ENCODE measurements at regions not wholly inside any gene's neighbourhood (a gene's known extent, or its start where the extent isn't known, plus 50 kb on each side); places are given as distances from the start of the nearest gene placed in this dataset.

DNA sequence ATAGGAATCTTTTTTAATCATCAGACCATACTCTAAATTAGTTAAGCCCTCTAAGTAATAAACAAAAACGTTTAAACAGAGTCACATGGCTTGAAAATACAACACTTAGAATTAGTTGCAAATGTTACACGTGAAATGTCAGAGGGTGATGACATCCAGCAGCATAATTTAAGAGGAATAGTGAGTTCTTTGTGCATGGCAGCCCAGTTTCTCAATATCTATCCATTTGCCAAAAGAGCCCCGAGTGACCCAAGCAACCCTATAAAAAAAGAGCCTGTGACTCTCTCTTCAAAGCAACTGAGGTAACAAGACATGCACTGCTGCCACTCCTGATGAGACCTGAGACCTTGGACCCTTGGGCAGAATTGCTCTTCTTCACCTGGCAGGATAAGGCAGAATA is 96.9 kb upstream of the RASA1 start:
- intact Hi-C loops (cut with micrococcal nuclease), result no loop called here
- H3K27me3 Mint-ChIP-seq, result no peaks in the 10 kb centered on the region
- ATAC-seq, result no peak
- H3K9me3 Mint-ChIP-seq, result no peaks in the 10 kb centered on the region
- H3K4me1 Mint-ChIP-seq (ENCODE audit: low read depth), result peaks cover 7% of the 10 kb centered on the region
- no peak for DNase-seq
- no peak overlapping the region for H3K27ac Mint-ChIP-seq
- ChIA-PET CTCF (interaction anchor here (1.0 kb wide), 1 partner anchor 100 kb away, joined by 3 read pairs; no protein-coding TSS in a partner anchor), POLR2A (no interaction called here)
- H3K36me3 Mint-ChIP-seq (ENCODE audit: low read depth), result no peaks in the 10 kb centered on the region
- TF ChIP-seq, protein P1, sequence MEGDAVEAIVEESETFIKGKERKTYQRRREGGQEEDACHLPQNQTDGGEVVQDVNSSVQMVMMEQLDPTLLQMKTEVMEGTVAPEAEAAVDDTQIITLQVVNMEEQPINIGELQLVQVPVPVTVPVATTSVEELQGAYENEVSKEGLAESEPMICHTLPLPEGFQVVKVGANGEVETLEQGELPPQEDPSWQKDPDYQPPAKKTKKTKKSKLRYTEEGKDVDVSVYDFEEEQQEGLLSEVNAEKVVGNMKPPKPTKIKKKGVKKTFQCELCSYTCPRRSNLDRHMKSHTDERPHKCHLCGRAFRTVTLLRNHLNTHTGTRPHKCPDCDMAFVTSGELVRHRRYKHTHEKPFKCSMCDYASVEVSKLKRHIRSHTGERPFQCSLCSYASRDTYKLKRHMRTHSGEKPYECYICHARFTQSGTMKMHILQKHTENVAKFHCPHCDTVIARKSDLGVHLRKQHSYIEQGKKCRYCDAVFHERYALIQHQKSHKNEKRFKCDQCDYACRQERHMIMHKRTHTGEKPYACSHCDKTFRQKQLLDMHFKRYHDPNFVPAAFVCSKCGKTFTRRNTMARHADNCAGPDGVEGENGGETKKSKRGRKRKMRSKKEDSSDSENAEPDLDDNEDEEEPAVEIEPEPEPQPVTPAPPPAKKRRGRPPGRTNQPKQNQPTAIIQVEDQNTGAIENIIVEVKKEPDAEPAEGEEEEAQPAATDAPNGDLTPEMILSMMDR (IDR thresholded peaks at IDR 0.05), result no peak
- H3K4me3 Mint-ChIP-seq, result no peak overlapping the region

- DNase-seq, result no peak
- Mint-ChIP-seq H3K9me3 (no peaks in the 10 kb centered on the region), H3K4me3 (no peak overlapping the region), H3K36me3 (ENCODE audit: low read depth) (no peaks in the 10 kb centered on the region), H3K4me1 (ENCODE audit: low read depth) (peaks cover 8% of the 10 kb centered on the region), H3K27me3 (no peaks in the 10 kb centered on the region), H3K27ac (no peak overlapping the region)
- intact Hi-C loops (cut with micrococcal nuclease), result no loop called here
- ChIA-PET CTCF (interaction anchor here (1.1 to 1.6 kb wide), 4 partner anchors 12 to 85 kb away, joined by 3 to 4 read pairs (median 4); partner anchors contain the start of gene RASA1), POLR2A (no interaction called here)
- TF ChIP-seq, protein P1 (IDR thresholded peaks at IDR 0.05), result no peak
- no peak for ATAC-seq
Observed at GRCh38 chr5:87182649-87183048, 85.0 kb upstream of the RASA1 start.

DNA sequence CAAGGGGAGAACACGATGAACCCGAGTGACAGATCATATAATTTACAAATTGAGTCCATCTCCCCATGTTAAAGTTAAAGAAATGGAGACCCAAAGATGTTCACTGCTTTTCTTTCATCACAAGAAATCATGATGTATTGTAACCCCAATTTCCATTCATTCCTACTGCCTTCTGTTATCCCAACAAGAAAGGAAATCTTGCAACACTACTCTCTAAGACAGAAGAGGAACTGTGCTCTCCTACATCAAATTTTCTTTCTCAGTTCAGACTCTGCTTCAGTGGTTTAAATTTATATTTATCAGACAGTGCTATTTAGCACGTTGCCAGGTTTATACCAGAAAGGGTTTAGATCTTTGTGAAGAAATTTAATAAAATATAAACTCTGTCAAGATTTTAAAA is 83.8 kb upstream of the RASA1 start:
- no peak overlapping the region for H3K27ac Mint-ChIP-seq
- ATAC-seq (no peak), DNase-seq (no peak)
- POLR2A ChIA-PET, result no interaction called here
- intact Hi-C loops (cut with micrococcal nuclease), result no loop called here
- H3K27me3 Mint-ChIP-seq, result no peaks in the 10 kb centered on the region
- CTCF ChIA-PET, result interaction anchor here (1.6 kb wide), 1 partner anchor 11 kb away, joined by 4 read pairs; no protein-coding TSS in a partner anchor
- no peaks in the 10 kb centered on the region for H3K36me3 Mint-ChIP-seq (ENCODE audit: low read depth)
- TF ChIP-seq, protein P1 (IDR thresholded peaks at IDR 0.05), result no peak
- peaks cover 8% of the 10 kb centered on the region for H3K4me1 Mint-ChIP-seq (ENCODE audit: low read depth)
- H3K4me3 Mint-ChIP-seq, result no peak overlapping the region
- H3K9me3 Mint-ChIP-seq, result no peaks in the 10 kb centered on the region

DNA sequence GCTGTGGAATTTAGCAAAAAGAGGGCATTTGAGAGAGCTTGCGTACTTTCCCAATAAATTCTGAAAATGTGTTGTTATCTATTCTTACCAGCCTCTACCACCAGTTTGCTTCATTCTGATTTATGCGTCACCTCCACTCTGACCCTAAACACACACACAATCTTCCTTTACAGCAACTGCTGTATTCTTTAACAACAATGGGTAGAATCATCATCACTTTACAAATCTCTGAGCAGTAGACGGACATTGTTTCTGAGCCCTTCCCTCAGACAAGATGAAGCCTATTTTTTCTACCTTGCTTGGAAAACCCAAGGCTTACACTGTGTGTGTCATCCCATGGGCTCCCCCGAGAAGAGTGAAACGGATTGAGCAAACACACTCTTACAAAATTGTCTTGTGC is 83.1 kb upstream of the RASA1 start:
- H3K27ac Mint-ChIP-seq, result no peak overlapping the region
- ATAC-seq, result no peak
- H3K9me3 Mint-ChIP-seq, result no peaks in the 10 kb centered on the region
- H3K27me3 Mint-ChIP-seq, result no peaks in the 10 kb centered on the region
- POLR2A ChIA-PET, result no interaction called here
- no peaks in the 10 kb centered on the region for H3K36me3 Mint-ChIP-seq (ENCODE audit: low read depth)
- H3K4me1 Mint-ChIP-seq (ENCODE audit: low read depth), result peaks cover 8% of the 10 kb centered on the region
- H3K4me3 Mint-ChIP-seq, result no peak overlapping the region
- intact Hi-C loops (cut with micrococcal nuclease), result no loop called here
- TF ChIP-seq, protein P1 (IDR thresholded peaks at IDR 0.05), result no peak
- CTCF ChIA-PET, result no interaction called here
- DNase-seq, result no peak

- H3K4me1 Mint-ChIP-seq (ENCODE audit: low read depth), result peaks cover 10% of the 10 kb centered on the region
- no peaks in the 10 kb centered on the region for H3K9me3 Mint-ChIP-seq
- CTCF ChIA-PET, result no interaction called here
- no peaks in the 10 kb centered on the region for H3K36me3 Mint-ChIP-seq (ENCODE audit: low read depth)
- no peaks in the 10 kb centered on the region for H3K27me3 Mint-ChIP-seq
- ATAC-seq, result peak; percentile 42
- H3K4me3 Mint-ChIP-seq, result no peak overlapping the region
- POLR2A ChIA-PET, result no interaction called here
- TF ChIP-seq, protein P1 (IDR thresholded peaks at IDR 0.05), result no peak
- DNase-seq, result no peak
- intact Hi-C loops (cut with micrococcal nuclease), result no loop called here
- no peak overlapping the region for H3K27ac Mint-ChIP-seq
Observed at GRCh38 chr5:87185838-87186237, 81.8 kb upstream of the RASA1 start.
